Calu3 (cell line): ENCODE measurements at regions not wholly inside any gene's neighbourhood (a gene's known extent, or its start where the extent isn't known, plus 50 kb on each side); places are given as distances from the start of the nearest gene placed in this dataset.

Experiments used
- BruUV-seq: library from RNA; stranded (reverse); fragments of 400-500 nt; replicated peaks from 2 replicates; lab custom pipeline; 2021; lab: Mats Ljungman, UMichigan
- CTCF ChIA-PET: fragments of 300-600 bp; sonication (Branson Sonifier 250); formaldehyde crosslinking; loops from one replicate; lab custom pipeline; 2022; ENCODE audit warnings: antibody characterized with exemption; lab: Charles Lee
- DNase-seq: peaks from one replicate; pipeline ENCODE4 v3.0.0; 2022
- H3K27ac Mint-ChIP-seq: one replicate; pipeline ENCODE4 v1.8.0; 2022; ENCODE audit warnings: mixed read lengths; ENCODE audit not compliant: unreplicated experiment
- H3K27me3 Mint-ChIP-seq: one replicate; pipeline ENCODE4 v1.8.0; 2022; ENCODE audit warnings: mixed read lengths; ENCODE audit not compliant: unreplicated experiment
- H3K36me3 Mint-ChIP-seq: one replicate; pipeline ENCODE4 v1.8.0; 2022; ENCODE audit warnings: mild to moderate bottlenecking, moderate library complexity, mixed read lengths; ENCODE audit not compliant: insufficient read depth, unreplicated experiment
- H3K4me1 Mint-ChIP-seq: one replicate; pipeline ENCODE4 v1.8.0; 2022; ENCODE audit warnings: mild to moderate bottlenecking, low read depth, mixed read lengths; ENCODE audit not compliant: unreplicated experiment
- H3K4me3 Mint-ChIP-seq: one replicate; pipeline ENCODE4 v1.8.0; 2022; ENCODE audit warnings: mild to moderate bottlenecking, low read depth, moderate library complexity, mixed read lengths; ENCODE audit not compliant: unreplicated experiment
- H3K9me3 Mint-ChIP-seq: one replicate; pipeline ENCODE4 v1.8.0; 2022; ENCODE audit warnings: low read depth, mixed read lengths; ENCODE audit not compliant: unreplicated experiment
- CTCF ChIP-seq: fragments of 200-600 bp; IDR thresholded peaks from one replicate; pipeline ENCODE4 v1.8.0; 2022; ENCODE audit warnings: antibody characterized with exemption; ENCODE audit not compliant: unreplicated experiment
- intact Hi-C: fragments of 100-400 bp; cut with micrococcal nuclease; formaldehyde crosslinking; loops from one replicate; pipeline ENCODE4 v1.10.0; 2022; ENCODE audit not compliant: unreplicated experiment

GRCh38 chr2:88855620-88856408 is 164.3 kb downstream of the RPIA start:
- intact Hi-C loops = no loop called here
- peaks cover 17% of the 10 kb centered on the region for H3K27me3 Mint-ChIP-seq
- H3K36me3 Mint-ChIP-seq = no peaks in the 10 kb centered on the region
- no peak overlapping the region for H3K27ac Mint-ChIP-seq
- TF ChIP-seq CTCF = no peak
- no TSS peak for BruUV-seq
- H3K9me3 Mint-ChIP-seq = no peaks in the 10 kb centered on the region
- peaks cover 33% of the 10 kb centered on the region for H3K4me1 Mint-ChIP-seq
- CTCF ChIA-PET = no interaction called here
- H3K4me3 Mint-ChIP-seq = no peak overlapping the region
- no peak for DNase-seq

- CTCF ChIA-PET = interaction anchor here (1.6 kb wide), 1 partner anchor 24 kb away, joined by 4 read pairs; no protein-coding TSS in a partner anchor
- H3K9me3 Mint-ChIP-seq = no peaks in the 10 kb centered on the region
Measured at GRCh38 chr2:88856409-88857135, 165.1 kb downstream of the RPIA start.

GRCh38 chr2:88857274-88857741 is 165.8 kb downstream of the RPIA start:
- Mint-ChIP-seq H3K9me3 (no peaks in the 10 kb centered on the region), H3K4me1 (peaks cover 33% of the 10 kb centered on the region), H3K27ac (no peak overlapping the region), H3K27me3 (peaks cover 20% of the 10 kb centered on the region), H3K36me3 (no peaks in the 10 kb centered on the region), H3K4me3 (no peak overlapping the region)
- intact Hi-C loops = no loop called here
- CTCF ChIA-PET = interaction anchor here (1.6 kb wide), 1 partner anchor 23 kb away, joined by 4 read pairs; no protein-coding TSS in a partner anchor
- no TSS peak for BruUV-seq
- TF ChIP-seq CTCF = no peak
- no peak for DNase-seq

More at GRCh38 chr2:88856409-88857135, 165.1 kb downstream of the RPIA start:
- Mint-ChIP-seq H3K4me1 (peaks cover 33% of the 10 kb centered on the region), H3K4me3 (no peak overlapping the region), H3K27me3 (peaks cover 25% of the 10 kb centered on the region), H3K36me3 (no peaks in the 10 kb centered on the region), H3K27ac (no peak overlapping the region)
- DNase-seq = no peak
- TF ChIP-seq CTCF = no peak
- BruUV-seq = no TSS peak
- intact Hi-C loops = no loop called here

GRCh38 chr2:88857951-88858411 is 166.5 kb downstream of the RPIA start:
- CTCF ChIA-PET = interaction anchor here (1.6 kb wide), 1 partner anchor 23 kb away, joined by 4 read pairs; no protein-coding TSS in a partner anchor
- H3K4me1 Mint-ChIP-seq = peaks cover 27% of the 10 kb centered on the region
- peaks cover 15% of the 10 kb centered on the region for H3K27me3 Mint-ChIP-seq
- no peaks in the 10 kb centered on the region for H3K36me3 Mint-ChIP-seq
- no peak overlapping the region for H3K4me3 Mint-ChIP-seq
- DNase-seq = peak; percentile 60
- no peak for TF ChIP-seq CTCF
- no TSS peak for BruUV-seq
- peak overlapping the region; percentile 19 for H3K27ac Mint-ChIP-seq
- no peaks in the 10 kb centered on the region for H3K9me3 Mint-ChIP-seq
- intact Hi-C loops = no loop called here
